ENCODE measurements at regions not wholly inside any gene's neighbourhood (a gene's known extent, or its start where the extent isn't known, plus 50 kb on each side); places are given as distances from the start of the nearest gene placed in this dataset.

DNA sequence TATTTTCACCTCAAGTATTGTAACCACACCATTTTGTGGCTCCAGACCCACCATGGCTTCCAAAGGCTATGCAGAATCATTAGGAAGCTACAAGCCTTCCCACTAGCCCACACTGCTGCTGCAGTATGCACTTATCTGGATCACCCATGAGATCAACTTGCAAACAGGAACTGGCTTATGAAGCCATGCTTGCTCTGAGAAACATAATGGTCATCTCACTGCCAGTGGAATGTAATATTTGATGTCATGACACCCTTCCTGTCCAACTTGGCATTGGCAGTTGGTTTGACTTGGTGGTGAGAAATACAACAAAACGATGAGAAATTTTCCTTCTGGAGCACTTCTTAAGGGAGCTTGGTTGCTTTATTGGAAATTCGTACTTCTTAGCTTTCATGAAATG lies 69.3 kb upstream of the FRMD6 start:
- Histone ChIP-seq H3K9me3 (ENCODE audit: insufficient read depth in 2 of 2, low read depth in 1 of 2, low read length in 1 of 2) (no peaks in the 10 kb centered on the region), H3K27ac (ENCODE audit: low read depth, low read length) (no peak overlapping the region), H2BK15ac (ENCODE audit: low read length) (no peak overlapping the region), H3K4me1 (replicated peaks in 1 of 4; ENCODE audit: control insufficient read depth in 3 of 4, insufficient read depth in 4 of 4, low read length in 3 of 4) (peaks cover 0 to 4% (median 0%) of the 10 kb centered on the region in 4 experiments; a peak in 2 of 7 replicates), H2BK5ac (ENCODE audit: low read depth, low read length) (no peak overlapping the region), H4K5ac (ENCODE audit: insufficient read length, low read depth, low read length) (no peak overlapping the region), H4K91ac (replicated peaks; ENCODE audit: insufficient read length, low read length) (no peak overlapping the region), H3K36me3 (ENCODE audit: control insufficient read depth in 2 of 4, insufficient read depth in 4 of 4, low read length in 3 of 4) (no peaks in the 10 kb centered on the region), H3K23ac (ENCODE audit: insufficient read length) (no peak overlapping the region), H2BK12ac (ENCODE audit: low read depth, low read length) (no peak overlapping the region), H3K14ac (ENCODE audit: insufficient read length) (no peak overlapping the region), H4K8ac (ENCODE audit: extremely low read depth, insufficient read depth, low read length) (no peak overlapping the region), H4K20me1 (replicated peaks in 1 of 2; ENCODE audit: control insufficient read depth in 1 of 2, insufficient read depth in 2 of 2, low read length in 2 of 2) (no peaks in the 10 kb centered on the region), H3K4me3 (ENCODE audit: extremely low read depth in 1 of 4, insufficient read depth in 2 of 4, low read depth in 3 of 4, low read length in 4 of 4) (no peak overlapping the region), H3K18ac (ENCODE audit: extremely low read depth, low read length) (no peak overlapping the region), H3K9ac (replicated peaks in 1 of 4; ENCODE audit: extremely low read depth in 1 of 4, low read depth in 3 of 4, low read length in 3 of 4) (no peak overlapping the region), H3K79me2 (ENCODE audit: control insufficient read depth in 1 of 2, insufficient read depth in 2 of 2, low read length in 2 of 2) (no peaks in the 10 kb centered on the region), H2AFZ (ENCODE audit: low read length) (no peak overlapping the region), H2AK5ac (ENCODE audit: low read depth, low read length) (no peak overlapping the region), H2BK120ac (replicated peaks; ENCODE audit: low read depth, low read length) (no peak overlapping the region), H2BK20ac (ENCODE audit: low read length) (no peak overlapping the region), H3K4me2 (ENCODE audit: insufficient read depth in 1 of 2, low read depth in 2 of 2, low read length in 2 of 2) (no peak overlapping the region), H3K56ac (replicated peaks; ENCODE audit: insufficient read length, low read depth, low read length) (no peak overlapping the region), H3K27me3 (replicated peaks in 1 of 4; ENCODE audit: control insufficient read depth in 3 of 4, extremely low read depth in 1 of 4, insufficient read depth in 3 of 4, low read length in 3 of 4) (no peaks in the 10 kb centered on the region), H3K79me1 (ENCODE audit: low read depth, low read length) (no peaks in the 10 kb centered on the region), H3K4ac (replicated peaks; ENCODE audit: insufficient read length, low read depth, low read length) (no peak overlapping the region), H3K23me2 (ENCODE audit: low read depth, low read length) (no peaks in the 10 kb centered on the region)
- TF ChIP-seq SUZ12 (IDR thresholded peaks at IDR 0.05; ENCODE audit: low read length): no peak
- TF ChIP-seq SP1 (IDR thresholded peaks at IDR 0.05; ENCODE audit: low read depth, low read length): no peak
- TF ChIP-seq TCF12 (IDR thresholded peaks at IDR 0.05; ENCODE audit: low read depth, low read length): no peak
- TF ChIP-seq, protein P1, sequence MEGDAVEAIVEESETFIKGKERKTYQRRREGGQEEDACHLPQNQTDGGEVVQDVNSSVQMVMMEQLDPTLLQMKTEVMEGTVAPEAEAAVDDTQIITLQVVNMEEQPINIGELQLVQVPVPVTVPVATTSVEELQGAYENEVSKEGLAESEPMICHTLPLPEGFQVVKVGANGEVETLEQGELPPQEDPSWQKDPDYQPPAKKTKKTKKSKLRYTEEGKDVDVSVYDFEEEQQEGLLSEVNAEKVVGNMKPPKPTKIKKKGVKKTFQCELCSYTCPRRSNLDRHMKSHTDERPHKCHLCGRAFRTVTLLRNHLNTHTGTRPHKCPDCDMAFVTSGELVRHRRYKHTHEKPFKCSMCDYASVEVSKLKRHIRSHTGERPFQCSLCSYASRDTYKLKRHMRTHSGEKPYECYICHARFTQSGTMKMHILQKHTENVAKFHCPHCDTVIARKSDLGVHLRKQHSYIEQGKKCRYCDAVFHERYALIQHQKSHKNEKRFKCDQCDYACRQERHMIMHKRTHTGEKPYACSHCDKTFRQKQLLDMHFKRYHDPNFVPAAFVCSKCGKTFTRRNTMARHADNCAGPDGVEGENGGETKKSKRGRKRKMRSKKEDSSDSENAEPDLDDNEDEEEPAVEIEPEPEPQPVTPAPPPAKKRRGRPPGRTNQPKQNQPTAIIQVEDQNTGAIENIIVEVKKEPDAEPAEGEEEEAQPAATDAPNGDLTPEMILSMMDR (IDR thresholded peaks at IDR 0.05; ENCODE audit: control extremely low read depth in 1 of 3, insufficient read depth in 1 of 3, low read depth in 1 of 3, low read length in 3 of 3): no peak
- no peak for TF ChIP-seq CHD1 (IDR thresholded peaks at IDR 0.05; ENCODE audit: low read depth, low read length)
- TF ChIP-seq, protein P2, sequence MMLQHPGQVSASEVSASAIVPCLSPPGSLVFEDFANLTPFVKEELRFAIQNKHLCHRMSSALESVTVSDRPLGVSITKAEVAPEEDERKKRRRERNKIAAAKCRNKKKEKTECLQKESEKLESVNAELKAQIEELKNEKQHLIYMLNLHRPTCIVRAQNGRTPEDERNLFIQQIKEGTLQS (IDR thresholded peaks at IDR 0.05; ENCODE audit: insufficient read depth, low read depth, low read length): no peak
- TF ChIP-seq RNF2 (IDR thresholded peaks at IDR 0.05; ENCODE audit: borderline replicate concordance, low read depth, low read length, missing control alignments, poor library complexity, severe bottlenecking): no peak
- no peak for TF ChIP-seq CHD2 (IDR thresholded peaks at IDR 0.05; ENCODE audit: low read length)
- TF ChIP-seq CREB1 (IDR thresholded peaks at IDR 0.05): no peak
- no peak for TF ChIP-seq SRF (IDR thresholded peaks at IDR 0.05; ENCODE audit: low read depth, low read length)
- CTCF ChIA-PET (ENCODE audit: partially characterized antibody): interaction anchor here (1.2 to 1.7 kb wide), 2 partner anchors 10 to 193 kb away, joined by 3 to 4 read pairs; no protein-coding TSS in a partner anchor
- 88% methylated on average over 2 of the region's 2 CpGs; no CpG with 5 or more reads in 1 of the 2 experiments for WGBS, 2 experiments (ENCODE audit: extremely low coverage in 1 of 2, insufficient coverage in 1 of 2, insufficient read length in 1 of 2, insufficient replicate concordance in 2 of 2, low coverage in 1 of 2, low lambda C conversion rate in 2 of 2, missing lambda C conversion rate in 1 of 2)
- FAIRE-seq (no peak), DNase-seq (ENCODE audit: low read depth in 1 of 2, low spot score in 2 of 2) (no peak)
- POLR2A ChIA-PET (ENCODE audit: partially characterized antibody): interaction anchor here (1.1 kb wide), 1 partner anchor 10 kb away, joined by 3 read pairs; no protein-coding TSS in a partner anchor

All from H1 (cell line).